Activated CD8-positive, alpha-beta T cell treated with anti-CD3 and anti-CD28 coated beads, Interleukin-2, amount 10 ng/mL, durations not matched to agents 7 days and 5 days (primary cell): ENCODE measurements at regions not wholly inside any gene's neighbourhood (a gene's known extent, or its start where the extent isn't known, plus 50 kb on each side); places are given as distances from the start of the nearest gene placed in this dataset.
"Not testable (repeated sequence)": the region's sequence is repeated elsewhere in the genome, so short reads cannot be mapped to it uniquely, and the experiment has no call there.

Source experiments
- ATAC-seq: fragments of 150-1000 bp; cut with Tn5 transposase; one replicate; pipeline ENCODE4 v1.10.0; 2021; ENCODE audit warnings: moderate library complexity
- CTCF ChIA-PET: fragments of 350-600 bp; sonication (Branson Sonifier 250); formaldehyde crosslinking; loops from one replicate; lab custom pipeline; 2021; ENCODE audit warnings: antibody characterized with exemption; lab: Charles Lee
- POLR2A ChIA-PET: fragments of 350-600 bp; sonication (Branson Sonifier 250); formaldehyde crosslinking; loops from one replicate; lab custom pipeline; 2021; ENCODE audit warnings: antibody characterized with exemption; lab: Charles Lee
- DNase-seq: peaks from one replicate; pipeline ENCODE4 v3.0.0-alpha.2; 2020
- H3K27ac Mint-ChIP-seq: one replicate; pipeline ENCODE4 v1.8.0; 2021; ENCODE audit warnings: mild to moderate bottlenecking, mixed read lengths
- H3K27me3 Mint-ChIP-seq: one replicate; pipeline ENCODE4 v1.8.0; 2021; ENCODE audit warnings: low read depth, mixed read lengths
- H3K36me3 Mint-ChIP-seq: one replicate; pipeline ENCODE4 v1.8.0; 2021; ENCODE audit warnings: low read depth, mixed read lengths
- H3K4me1 Mint-ChIP-seq: one replicate; pipeline ENCODE4 v1.8.0; 2021; ENCODE audit warnings: low read depth, mixed read lengths
- H3K4me3 Mint-ChIP-seq: one replicate; pipeline ENCODE4 v1.8.0; 2021; ENCODE audit warnings: mild to moderate bottlenecking, mixed read lengths
- H3K9me3 Mint-ChIP-seq: one replicate; pipeline ENCODE4 v1.8.0; 2022; ENCODE audit warnings: mixed read lengths; ENCODE audit not compliant: insufficient read depth

GRCh38 chr9:96100385-96101300, 201.3 kb downstream of the HSD17B3 start:
- Mint-ChIP-seq H3K4me3 (no peak overlapping the region), H3K27me3 (no peaks in the 10 kb centered on the region), H3K36me3 (peaks cover 2% of the 10 kb centered on the region), H3K9me3 (peaks cover 8% of the 10 kb centered on the region), H3K4me1 (peaks cover 12% of the 10 kb centered on the region), H3K27ac (no peak overlapping the region)
- ATAC-seq, result no peak
- DNase-seq, result no peak
- ChIA-PET POLR2A (no interaction called here), CTCF (no interaction called here)

DNA sequence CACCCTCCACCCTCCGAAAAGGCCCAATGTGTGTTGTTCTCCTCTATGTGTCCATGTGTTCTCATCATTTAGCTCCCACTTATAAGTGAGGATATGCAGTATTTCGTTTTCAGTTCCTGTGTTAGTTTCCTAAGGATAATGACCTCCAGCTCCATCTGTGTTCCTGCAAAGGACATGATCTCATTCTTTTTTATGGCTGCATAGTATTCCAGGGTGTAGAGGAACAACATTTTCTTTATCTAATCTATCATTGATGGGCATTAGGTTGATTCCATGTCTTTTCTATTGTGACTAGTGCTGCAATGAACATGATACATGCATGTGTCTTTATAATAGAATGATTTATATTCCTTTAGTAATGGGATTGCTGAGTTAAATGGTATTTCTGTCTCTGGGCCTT, 211.3 kb downstream of the HSD17B3 start:
- not testable (repeated sequence) for H3K4me1 Mint-ChIP-seq

DNA sequence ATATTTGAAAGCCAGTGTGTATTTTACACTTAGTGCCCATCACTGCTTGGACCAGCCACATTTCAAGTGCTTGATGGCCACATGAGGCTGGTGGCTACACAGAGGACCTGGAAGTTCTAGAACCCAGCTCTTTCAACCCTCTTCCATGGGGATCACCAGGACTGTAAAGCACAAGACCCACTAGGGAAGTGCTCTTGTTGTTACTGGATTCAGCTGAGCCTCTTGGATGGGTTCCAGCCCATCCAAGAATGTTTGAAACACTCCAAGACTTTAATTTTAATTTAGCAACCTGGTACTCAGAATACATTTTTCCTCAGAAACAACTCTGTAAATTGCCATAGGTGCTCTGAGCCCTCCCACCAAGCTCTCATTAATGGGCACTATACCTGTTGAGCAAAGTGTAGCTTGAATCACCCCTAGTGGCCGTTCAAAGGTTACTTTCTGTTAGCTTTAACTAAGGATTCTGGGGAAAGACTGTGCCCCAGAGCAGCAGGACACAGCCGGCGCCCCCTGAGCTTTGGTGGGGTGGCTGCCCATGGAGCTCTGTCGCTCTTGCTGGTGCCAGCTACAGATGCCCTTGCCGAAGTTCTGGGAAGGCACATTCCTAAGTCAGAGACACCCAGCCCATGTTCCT, 212.4 kb downstream of the HSD17B3 start:
- ChIA-PET CTCF (no interaction called here), POLR2A (interaction anchor here (0.9 kb wide), 1 partner anchor 16 kb away, joined by 3 read pairs; no protein-coding TSS in a partner anchor)
- Mint-ChIP-seq H3K36me3 (peaks cover 1% of the 10 kb centered on the region), H3K4me1 (no peaks in the 10 kb centered on the region), H3K4me3 (no peak overlapping the region), H3K9me3 (no peaks in the 10 kb centered on the region), H3K27me3 (peaks cover 18% of the 10 kb centered on the region), H3K27ac (no peak overlapping the region)
- no peak for ATAC-seq
- DNase-seq, result no peak

More for the DNA sequence above, 211.3 kb downstream of the HSD17B3 start:
- H3K4me3 Mint-ChIP-seq, POLR2A ChIA-PET, H3K36me3 Mint-ChIP-seq, DNase-seq, CTCF ChIA-PET, ATAC-seq, H3K9me3 Mint-ChIP-seq: not testable (repeated sequence)
- Mint-ChIP-seq H3K27me3 (peaks cover 18% of the 10 kb centered on the region), H3K27ac (peak overlapping the region; percentile 27)

GRCh38 chr9:96088510-96088909, 213.0 kb downstream of the ERCC6L2 start:
- POLR2A ChIA-PET, result no interaction called here
- H3K4me1 Mint-ChIP-seq, result no peaks in the 10 kb centered on the region

GRCh38 chr9:96087669-96088299, 212.3 kb downstream of the ERCC6L2 start:
- Mint-ChIP-seq H3K27ac (no peak overlapping the region), H3K4me3 (no peak overlapping the region), H3K4me1 (no peaks in the 10 kb centered on the region), H3K9me3 (no peaks in the 10 kb centered on the region), H3K27me3 (peaks cover 18% of the 10 kb centered on the region), H3K36me3 (peaks cover 1% of the 10 kb centered on the region)
- ATAC-seq (no peak), DNase-seq (no peak)
- ChIA-PET CTCF (no interaction called here), POLR2A (no interaction called here)

More at GRCh38 chr9:96088510-96088909, 213.0 kb downstream of the ERCC6L2 start:
- H3K9me3 Mint-ChIP-seq, result no peaks in the 10 kb centered on the region
- peaks cover 1% of the 10 kb centered on the region for H3K36me3 Mint-ChIP-seq
- H3K27ac Mint-ChIP-seq, result no peak overlapping the region
- CTCF ChIA-PET, result no interaction called here
- H3K27me3 Mint-ChIP-seq, result peaks cover 18% of the 10 kb centered on the region
- no peak overlapping the region for H3K4me3 Mint-ChIP-seq
- no peak for ATAC-seq
- DNase-seq, result no peak

DNA sequence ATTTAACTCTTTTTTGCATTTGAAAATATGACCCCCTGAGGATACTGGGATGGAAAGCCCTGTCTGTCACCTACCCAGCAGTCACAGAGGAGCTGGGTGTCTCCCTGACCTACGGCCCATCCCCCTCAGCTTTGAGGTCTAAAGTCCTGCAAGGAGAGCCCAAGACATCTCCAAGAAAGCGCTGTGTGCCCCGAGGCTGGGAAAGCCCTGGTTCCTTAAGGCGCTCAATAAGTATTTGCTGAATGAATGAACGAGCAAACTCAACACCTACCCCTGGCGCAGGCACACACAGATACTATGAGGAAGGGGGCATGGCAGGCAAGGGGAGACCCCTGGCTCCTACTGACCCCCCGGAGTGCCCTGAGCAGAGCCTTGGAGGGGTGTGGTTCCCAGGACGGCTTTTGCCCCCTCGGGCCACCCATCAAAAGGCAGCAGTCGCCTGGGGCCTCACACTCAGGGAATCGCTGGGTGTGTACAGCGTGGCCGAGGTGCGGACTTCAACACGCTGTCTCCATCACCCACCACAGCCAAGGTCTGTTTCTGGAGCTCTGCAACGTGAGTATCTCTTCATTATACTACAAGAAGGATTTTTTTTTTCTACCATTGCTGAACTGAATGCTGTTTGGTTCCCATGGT, 211.6 kb downstream of the ERCC6L2 start:
- ATAC-seq (no peak), DNase-seq (no peak)
- H3K4me3 Mint-ChIP-seq, result no peak overlapping the region
- H3K9me3 Mint-ChIP-seq, result no peaks in the 10 kb centered on the region
- no peaks in the 10 kb centered on the region for H3K4me1 Mint-ChIP-seq
- peaks cover 1% of the 10 kb centered on the region for H3K36me3 Mint-ChIP-seq
- ChIA-PET CTCF (no interaction called here), POLR2A (no interaction called here)
- H3K27me3 Mint-ChIP-seq, result peaks cover 18% of the 10 kb centered on the region
- no peak overlapping the region for H3K27ac Mint-ChIP-seq

DNA sequence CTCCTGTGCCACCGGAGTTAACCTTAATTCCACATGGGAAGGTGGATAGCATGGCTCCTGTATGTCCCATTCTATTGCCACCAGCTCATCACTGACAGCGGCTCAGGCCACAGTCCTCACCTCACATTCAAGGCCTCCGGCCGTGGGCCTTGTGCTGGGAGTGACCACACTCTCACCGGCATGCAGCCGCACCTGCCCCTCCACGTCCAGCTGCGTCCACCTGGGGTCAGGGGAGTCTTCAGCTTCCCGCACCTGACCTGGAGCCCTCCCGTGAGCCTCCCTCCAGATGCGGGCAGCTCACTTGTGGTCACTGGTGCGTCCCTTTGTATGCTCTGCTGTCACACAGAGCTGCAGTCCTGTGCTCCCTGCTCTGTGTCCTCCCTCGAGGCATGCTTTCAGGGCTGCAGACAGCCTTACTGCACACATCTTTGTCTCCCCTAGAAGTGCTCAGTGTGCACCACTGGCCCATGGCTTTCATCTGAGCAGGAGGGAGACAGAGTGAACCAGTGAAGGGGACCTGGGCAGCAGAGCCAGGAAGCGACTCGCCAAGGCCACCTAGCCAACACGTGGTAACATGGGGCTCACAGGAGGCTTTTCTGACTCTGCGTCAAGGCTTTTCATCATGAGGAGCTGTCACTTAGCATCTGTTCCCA, 210.1 kb downstream of the ERCC6L2 start:
- ATAC-seq (no peak), DNase-seq (no peak)
- no peaks in the 10 kb centered on the region for H3K4me1 Mint-ChIP-seq
- H3K36me3 Mint-ChIP-seq, result peaks cover 1% of the 10 kb centered on the region
- no peaks in the 10 kb centered on the region for H3K9me3 Mint-ChIP-seq
- CTCF ChIA-PET, result interaction anchor here (1.6 kb wide), 1 partner anchor 132 kb away, joined by 4 read pairs; no protein-coding TSS in a partner anchor
- POLR2A ChIA-PET, result no interaction called here
- H3K27ac Mint-ChIP-seq, result no peak overlapping the region
- no peak overlapping the region for H3K4me3 Mint-ChIP-seq
- H3K27me3 Mint-ChIP-seq, result peaks cover 17% of the 10 kb centered on the region

GRCh38 chr9:96084331-96084734, 208.8 kb downstream of the ERCC6L2 start:
- H3K4me3 Mint-ChIP-seq, result no peak overlapping the region
- no peak overlapping the region for H3K27ac Mint-ChIP-seq
- ChIA-PET POLR2A (no interaction called here), CTCF (interaction anchor here (1.6 kb wide), 1 partner anchor 133 kb away, joined by 4 read pairs; no protein-coding TSS in a partner anchor)
- H3K4me1 Mint-ChIP-seq, result no peaks in the 10 kb centered on the region
- no peaks in the 10 kb centered on the region for H3K9me3 Mint-ChIP-seq
- no peak for DNase-seq
- ATAC-seq, result no peak
- H3K27me3 Mint-ChIP-seq, result peaks cover 15% of the 10 kb centered on the region
- H3K36me3 Mint-ChIP-seq, result peaks cover 1% of the 10 kb centered on the region

DNA sequence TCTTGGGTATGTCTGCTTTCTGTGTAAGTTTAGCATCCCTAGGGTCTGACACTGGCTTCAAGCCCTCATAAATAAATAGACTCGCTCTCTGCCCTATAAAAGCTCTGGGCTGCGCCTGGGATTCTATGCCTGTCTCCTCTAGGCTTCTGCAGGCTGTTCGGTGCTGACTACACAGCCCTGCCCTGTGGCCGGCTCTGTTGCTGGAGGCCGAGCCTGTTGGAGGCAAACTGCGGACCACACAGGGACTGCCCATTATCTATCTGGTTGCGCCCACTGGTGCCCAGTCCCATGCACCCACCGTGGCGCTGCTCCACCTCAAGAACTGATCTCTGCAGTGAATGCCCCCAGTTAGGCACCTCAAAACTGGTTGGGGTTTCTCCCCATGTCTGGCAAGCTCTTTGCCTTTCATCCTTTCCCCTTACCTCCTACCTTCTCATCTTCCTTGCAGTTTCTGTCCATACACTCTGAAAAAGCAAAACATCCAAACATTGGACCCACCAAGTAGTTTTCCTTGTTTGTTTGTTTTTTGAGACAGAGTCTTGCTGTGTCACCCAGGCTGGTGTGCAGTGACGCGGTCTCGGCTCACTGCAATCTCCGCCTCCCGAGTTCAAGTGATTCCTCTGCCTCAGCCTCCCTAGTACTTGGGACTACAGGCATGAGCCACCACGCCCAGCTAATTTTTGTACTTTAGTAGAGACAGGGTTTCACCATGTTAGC, 207.2 kb downstream of the ERCC6L2 start:
- ATAC-seq (no peak), DNase-seq (no peak)
- H3K9me3 Mint-ChIP-seq, result no peaks in the 10 kb centered on the region
- POLR2A ChIA-PET, result no interaction called here
- H3K27me3 Mint-ChIP-seq, result peaks cover 7% of the 10 kb centered on the region
- H3K4me1 Mint-ChIP-seq, result no peaks in the 10 kb centered on the region
- H3K4me3 Mint-ChIP-seq, result no peak overlapping the region
- no peak overlapping the region for H3K27ac Mint-ChIP-seq
- CTCF ChIA-PET, result no interaction called here
- no peaks in the 10 kb centered on the region for H3K36me3 Mint-ChIP-seq

GRCh38 chr9:96080364-96080763, 204.9 kb downstream of the ERCC6L2 start:
- ATAC-seq, result no peak
- POLR2A ChIA-PET, result no interaction called here

DNA sequence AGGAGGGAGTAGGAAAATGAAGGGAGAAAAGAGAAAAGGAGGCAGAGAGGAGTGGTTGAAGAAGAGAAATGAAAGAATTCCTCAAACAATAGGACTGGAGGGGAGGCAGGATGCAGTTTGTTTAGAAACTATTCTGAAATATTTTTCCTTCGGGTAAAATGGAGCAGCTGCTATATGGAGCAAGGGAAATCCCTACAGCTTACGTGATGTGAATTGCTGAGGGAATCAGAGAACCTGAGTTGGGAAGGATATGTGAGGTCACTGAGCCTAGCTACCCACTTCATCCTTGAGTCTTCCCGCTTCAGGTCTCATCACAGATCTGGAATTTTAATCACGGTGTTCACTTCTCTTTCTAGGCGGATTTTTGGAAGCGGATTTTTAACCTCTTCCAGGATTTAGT, 204.3 kb downstream of the ERCC6L2 start:
- DNase-seq, result no peak
- H3K36me3 Mint-ChIP-seq, result no peaks in the 10 kb centered on the region
- no peaks in the 10 kb centered on the region for H3K27me3 Mint-ChIP-seq
- no peaks in the 10 kb centered on the region for H3K4me1 Mint-ChIP-seq
- no peak overlapping the region for H3K27ac Mint-ChIP-seq
- no peak overlapping the region for H3K4me3 Mint-ChIP-seq
- H3K9me3 Mint-ChIP-seq, result no peaks in the 10 kb centered on the region
- ChIA-PET POLR2A (no interaction called here), CTCF (no interaction called here)
- ATAC-seq, result no peak

More at GRCh38 chr9:96080364-96080763, 204.9 kb downstream of the ERCC6L2 start:
- no peaks in the 10 kb centered on the region for H3K9me3 Mint-ChIP-seq
- H3K4me1 Mint-ChIP-seq, result no peaks in the 10 kb centered on the region
- H3K27ac Mint-ChIP-seq, result no peak overlapping the region
- CTCF ChIA-PET, result no interaction called here
- no peak overlapping the region for H3K4me3 Mint-ChIP-seq
- no peaks in the 10 kb centered on the region for H3K36me3 Mint-ChIP-seq
- DNase-seq, result no peak
- H3K27me3 Mint-ChIP-seq, result no peaks in the 10 kb centered on the region
